CD4-positive, CD25-positive, alpha-beta regulatory T cell (primary cell): ENCODE measurements at regions not wholly inside any gene's neighbourhood (a gene's known extent, or its start where the extent isn't known, plus 50 kb on each side); places are given as distances from the start of the nearest gene placed in this dataset.

Source experiments
- ATAC-seq, 2 donors: fragments of 150-1000 bp; cut with Tn5 transposase; one replicate each; pipeline ENCODE4 v1.10.0; 2021; ENCODE audit warnings: low read depth in 2 of 2, moderate number of reproducible peaks in 2 of 2, moderate library complexity in 1 of 2
- DNase-seq, 3 donors: peaks; one replicate each; pipeline versions ENCODE4 v3.0.0 to v3.0.0-alpha.2; 2012 to 2022; ENCODE audit warnings: mixed read lengths in 1 of 3
- H3K27ac ChIP-seq: one replicate; pipeline ENCODE4 v1.7.0; 2013; ENCODE audit warnings: mild to moderate bottlenecking, low read length; ENCODE audit not compliant: insufficient read depth, poor library complexity, severe bottlenecking
- H3K27me3 ChIP-seq: one replicate; pipeline ENCODE4 v1.7.0; 2013; ENCODE audit warnings: low read length; ENCODE audit not compliant: control insufficient read depth, insufficient read depth
- H3K36me3 ChIP-seq: one replicate; pipeline ENCODE4 v1.7.0; 2013; ENCODE audit warnings: mild to moderate bottlenecking, low read length, moderate library complexity; ENCODE audit not compliant: control insufficient read depth, insufficient read depth
- H3K4me1 ChIP-seq: 2 replicates; pipeline ENCODE4 v1.7.0; 2013; ENCODE audit warnings: mild to moderate bottlenecking, low read length; ENCODE audit not compliant: insufficient read depth, control insufficient read depth, poor library complexity, severe bottlenecking
- H3K4me3 ChIP-seq: one replicate; pipeline ENCODE4 v1.7.0; 2013; ENCODE audit warnings: low read depth, mild to moderate bottlenecking, low read length, moderate library complexity
- H3K9me3 ChIP-seq, 2 experiments: 1 replicate in 1 of 2; 2 replicates in 1 of 2; pipeline ENCODE4 v1.7.0; 2013; ENCODE audit warnings: low read length in 2 of 2, mild to moderate bottlenecking in 1 of 2, moderate library complexity in 1 of 2; ENCODE audit not compliant: control insufficient read depth in 2 of 2
- H3K27ac Mint-ChIP-seq, 3 donors: one replicate each; pipeline ENCODE4 v1.8.0; 2020 to 2022; ENCODE audit warnings: mild to moderate bottlenecking in 3 of 3, mixed read lengths in 3 of 3, moderate library complexity in 2 of 3
- H3K27me3 Mint-ChIP-seq: one replicate; pipeline ENCODE4 v1.8.0; 2022; ENCODE audit warnings: mild to moderate bottlenecking, mixed read lengths
- H3K36me3 Mint-ChIP-seq: one replicate; pipeline ENCODE4 v1.8.0; 2020; ENCODE audit warnings: mixed read lengths
- H3K4me1 Mint-ChIP-seq, 4 donors: one replicate each; pipeline ENCODE4 v1.8.0; 2020 to 2022; ENCODE audit warnings: mixed read lengths in 4 of 4, mild to moderate bottlenecking in 1 of 4
- H3K4me3 Mint-ChIP-seq, 4 donors: one replicate each; pipeline ENCODE4 v1.8.0; 2020 to 2022; ENCODE audit warnings: mild to moderate bottlenecking in 4 of 4, mixed read lengths in 4 of 4, moderate library complexity in 3 of 4
- H3K9me3 Mint-ChIP-seq, 7 donors: one replicate each; pipeline ENCODE4 v1.8.0; 2020 to 2022; ENCODE audit warnings: mixed read lengths in 7 of 7, mild to moderate bottlenecking in 3 of 7, moderate library complexity in 2 of 7

- Mint-ChIP-seq H3K9me3 (peaks cover 3 to 21% (median 6%) of the 10 kb centered on the region in 7 donors), H3K27ac (no peak overlapping the region), H3K4me3 (no peak overlapping the region), H3K27me3 (peaks cover 23% of the 10 kb centered on the region), H3K36me3 (no peaks in the 10 kb centered on the region), H3K4me1 (no peaks in the 10 kb centered on the region)
- no peaks in the 10 kb centered on the region for H3K27me3 ChIP-seq
- H3K36me3 ChIP-seq = no peaks in the 10 kb centered on the region
- H3K27ac ChIP-seq = no peak overlapping the region
- H3K4me1 ChIP-seq = no peaks in the 10 kb centered on the region
- DNase-seq = no peak
- ATAC-seq = no peak
- H3K4me3 ChIP-seq = no peak overlapping the region
- peaks cover 2 to 9% of the 10 kb centered on the region in 2 experiments for H3K9me3 ChIP-seq
Observed at GRCh38 chr3:197356741-197357140, 58.3 kb upstream of the DLG1 start.

DNA sequence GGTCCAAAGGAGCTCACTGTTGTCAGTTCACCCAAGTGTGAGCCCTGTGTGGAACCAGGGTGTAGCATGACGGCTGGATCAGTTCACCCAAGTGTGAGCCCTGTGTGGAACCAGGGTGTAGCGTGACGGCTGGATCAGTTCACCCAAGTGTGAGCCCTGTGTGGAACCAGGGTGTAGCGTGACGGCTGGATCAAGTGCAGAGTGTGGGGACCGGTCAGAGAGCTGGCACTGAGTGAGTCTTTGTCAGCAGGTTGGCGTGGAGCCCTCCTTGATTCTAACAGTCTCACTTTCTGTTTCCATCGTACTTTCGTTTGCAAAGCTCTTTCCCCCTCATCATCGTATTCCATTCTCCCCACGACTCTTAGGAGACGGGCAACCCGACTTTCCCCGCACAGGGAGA is 57.9 kb upstream of the DLG1 start:
- Histone ChIP-seq H3K4me3 (no peak overlapping the region), H3K36me3 (no peaks in the 10 kb centered on the region), H3K9me3 (peaks cover 2 to 9% of the 10 kb centered on the region in 2 experiments), H3K4me1 (no peaks in the 10 kb centered on the region), H3K27me3 (no peaks in the 10 kb centered on the region), H3K27ac (no peak overlapping the region)
- DNase-seq (no peak), ATAC-seq (no peak)
- Mint-ChIP-seq H3K27me3 (peaks cover 22% of the 10 kb centered on the region), H3K9me3 (peaks cover 3 to 21% (median 6%) of the 10 kb centered on the region in 7 donors), H3K36me3 (no peaks in the 10 kb centered on the region), H3K27ac (no peak overlapping the region), H3K4me3 (no peak overlapping the region), H3K4me1 (no peaks in the 10 kb centered on the region)

GRCh38 chr3:197355713-197356112 is 57.3 kb upstream of the DLG1 start:
- Histone ChIP-seq H3K27ac (no peak overlapping the region), H3K9me3 (peaks cover 2 to 9% of the 10 kb centered on the region in 2 experiments), H3K4me1 (no peaks in the 10 kb centered on the region), H3K36me3 (no peaks in the 10 kb centered on the region), H3K27me3 (no peaks in the 10 kb centered on the region), H3K4me3 (no peak overlapping the region)
- H3K9me3 Mint-ChIP-seq = peaks cover 3 to 19% (median 5%) of the 10 kb centered on the region in 7 donors
- DNase-seq (no peak), ATAC-seq (no peak)
- H3K36me3 Mint-ChIP-seq = no peaks in the 10 kb centered on the region
- no peaks in the 10 kb centered on the region for H3K4me1 Mint-ChIP-seq
- H3K4me3 Mint-ChIP-seq = no peak overlapping the region
- peaks cover 20% of the 10 kb centered on the region for H3K27me3 Mint-ChIP-seq
- H3K27ac Mint-ChIP-seq = no peak overlapping the region

DNA sequence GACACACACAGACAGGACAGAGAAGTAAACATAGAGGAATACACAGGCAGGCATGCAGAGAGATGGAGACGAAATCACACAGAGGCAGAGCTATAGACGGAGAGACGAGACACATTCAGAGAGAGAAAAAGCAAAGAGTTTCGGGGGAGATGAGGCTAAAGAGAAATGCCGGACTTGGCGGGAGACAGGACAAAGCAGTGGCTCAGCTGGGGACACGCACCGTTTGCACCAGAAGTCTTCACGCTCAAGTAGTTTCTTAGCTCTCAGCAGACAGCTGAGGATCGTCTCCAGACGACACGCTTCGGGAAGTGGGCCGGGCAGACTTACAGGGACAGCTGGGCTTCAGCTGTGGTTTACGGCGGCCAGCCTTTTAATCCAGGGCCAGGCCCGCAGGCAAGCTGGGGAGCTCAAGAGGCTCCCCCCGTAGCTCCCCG is 56.2 kb upstream of the DLG1 start:
- no peak overlapping the region for H3K4me3 ChIP-seq
- no peaks in the 10 kb centered on the region for H3K36me3 ChIP-seq
- no peak overlapping the region for H3K27ac ChIP-seq
- H3K4me1 ChIP-seq = no peaks in the 10 kb centered on the region
- Mint-ChIP-seq H3K27ac (no peak overlapping the region), H3K27me3 (peaks cover 16% of the 10 kb centered on the region), H3K36me3 (no peaks in the 10 kb centered on the region), H3K4me3 (no peak overlapping the region), H3K9me3 (peaks cover 1 to 8% (median 3%) of the 10 kb centered on the region in 7 donors), H3K4me1 (no peaks in the 10 kb centered on the region)
- peaks cover 0 to 2% of the 10 kb centered on the region in 2 experiments for H3K9me3 ChIP-seq
- no peak for ATAC-seq
- H3K27me3 ChIP-seq = no peaks in the 10 kb centered on the region
- no peak for DNase-seq

- no peaks in the 10 kb centered on the region for H3K27me3 ChIP-seq
- no peak overlapping the region for H3K27ac ChIP-seq
- no peaks in the 10 kb centered on the region for H3K36me3 ChIP-seq
- no peak overlapping the region for H3K4me3 ChIP-seq
- peaks cover 0 to 4% (median 0%) of the 10 kb centered on the region in 7 donors for H3K9me3 Mint-ChIP-seq
- no peak overlapping the region for H3K4me3 Mint-ChIP-seq
- ATAC-seq (no peak), DNase-seq (no peak)
- H3K27me3 Mint-ChIP-seq = peaks cover 10% of the 10 kb centered on the region
- H3K36me3 Mint-ChIP-seq = no peaks in the 10 kb centered on the region
- no peaks in the 10 kb centered on the region for H3K9me3 ChIP-seq
- H3K27ac Mint-ChIP-seq = no peak overlapping the region
- no peaks in the 10 kb centered on the region for H3K4me1 ChIP-seq
- H3K4me1 Mint-ChIP-seq = no peaks in the 10 kb centered on the region
Observed at GRCh38 chr3:197353867-197354567, 55.6 kb upstream of the DLG1 start.

- ATAC-seq = no peak
- H3K4me1 ChIP-seq = no peaks in the 10 kb centered on the region
- H3K9me3 Mint-ChIP-seq = peaks cover 0 to 2% (median 0%) of the 10 kb centered on the region in 7 donors
- no peak overlapping the region for H3K4me3 Mint-ChIP-seq
- H3K36me3 Mint-ChIP-seq = no peaks in the 10 kb centered on the region
- H3K27ac Mint-ChIP-seq = no peak overlapping the region
- H3K27me3 ChIP-seq = no peaks in the 10 kb centered on the region
- no peak overlapping the region for H3K4me3 ChIP-seq
- no peaks in the 10 kb centered on the region for H3K4me1 Mint-ChIP-seq
- peaks cover 10% of the 10 kb centered on the region for H3K27me3 Mint-ChIP-seq
- no peak for DNase-seq
- no peak overlapping the region for H3K27ac ChIP-seq
- H3K36me3 ChIP-seq = no peaks in the 10 kb centered on the region
- H3K9me3 ChIP-seq = no peaks in the 10 kb centered on the region
Observed at GRCh38 chr3:197353001-197353866, 54.8 kb upstream of the DLG1 start.

- Histone ChIP-seq H3K27ac (no peak overlapping the region), H3K27me3 (no peaks in the 10 kb centered on the region), H3K9me3 (no peaks in the 10 kb centered on the region), H3K4me3 (no peak overlapping the region), H3K36me3 (no peaks in the 10 kb centered on the region), H3K4me1 (no peaks in the 10 kb centered on the region)
- Mint-ChIP-seq H3K27me3 (peaks cover 10% of the 10 kb centered on the region), H3K9me3 (peaks cover 0 to 2% (median 0%) of the 10 kb centered on the region in 7 donors), H3K36me3 (no peaks in the 10 kb centered on the region), H3K4me1 (no peaks in the 10 kb centered on the region), H3K4me3 (no peak overlapping the region), H3K27ac (no peak overlapping the region)
- no peak for ATAC-seq
- no peak for DNase-seq
Observed at GRCh38 chr3:197352382-197352781, 54.0 kb upstream of the DLG1 start.
